NB4 (cell line): ENCODE measurements at regions not wholly inside any gene's neighbourhood (a gene's known extent, or its start where the extent isn't known, plus 50 kb on each side); places are given as distances from the start of the nearest gene placed in this dataset.

Experiments used
- MYC ChIP-seq: IDR thresholded peaks from 2 replicates; pipeline ENCODE4 v1.6.1; 2011; ENCODE audit warnings: low read depth, low read length
- POLR2A ChIP-seq: IDR thresholded peaks from 2 replicates; pipeline ENCODE4 v1.6.1; 2011; ENCODE audit warnings: mild to moderate bottlenecking; ENCODE audit not compliant: insufficient read length; ENCODE audit errors: extremely low read depth
- TF ChIP-seq, protein P1 (sequence below): IDR thresholded peaks from one replicate; pipeline ENCODE4 v1.5.1; 2012; ENCODE audit warnings: low read depth, low read length
- TF ChIP-seq, protein P2 (sequence below): IDR thresholded peaks from 2 replicates; pipeline ENCODE4 v1.6.1; 2011; ENCODE audit warnings: low read depth, low read length

DNA sequence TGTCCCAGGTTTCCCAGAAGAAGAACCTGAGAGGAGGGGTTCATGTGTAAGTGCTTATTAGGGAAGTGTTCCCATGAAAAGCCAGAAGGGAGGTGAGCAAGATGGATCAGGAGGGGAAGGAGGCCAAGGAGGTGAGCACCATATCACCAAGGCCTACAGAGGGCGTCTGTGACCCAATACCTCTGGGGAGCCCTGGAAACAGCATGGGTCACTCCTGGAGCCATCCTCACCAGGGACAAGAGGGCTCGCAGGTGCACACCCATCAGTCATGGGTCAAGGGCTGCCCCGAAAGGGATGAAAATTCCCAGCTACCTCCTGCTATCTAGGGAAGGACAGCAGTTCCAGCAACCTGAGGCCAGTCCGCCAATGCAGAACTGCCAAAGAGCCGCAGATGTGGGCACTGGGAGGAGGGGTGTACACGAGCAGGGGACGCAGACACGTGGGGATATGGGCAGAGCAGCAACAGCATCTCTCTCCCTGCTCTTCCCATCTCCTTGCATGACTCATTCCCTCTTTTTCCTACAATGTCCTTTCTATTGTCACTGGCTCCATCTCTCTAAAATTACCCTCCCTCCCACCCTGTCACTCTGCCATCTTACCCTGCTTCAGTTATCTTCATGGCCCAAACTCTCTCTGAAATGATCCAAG, 167.6 kb upstream of the FSTL4 start:
- no peak for TF ChIP-seq POLR2A
- TF ChIP-seq, protein P1, sequence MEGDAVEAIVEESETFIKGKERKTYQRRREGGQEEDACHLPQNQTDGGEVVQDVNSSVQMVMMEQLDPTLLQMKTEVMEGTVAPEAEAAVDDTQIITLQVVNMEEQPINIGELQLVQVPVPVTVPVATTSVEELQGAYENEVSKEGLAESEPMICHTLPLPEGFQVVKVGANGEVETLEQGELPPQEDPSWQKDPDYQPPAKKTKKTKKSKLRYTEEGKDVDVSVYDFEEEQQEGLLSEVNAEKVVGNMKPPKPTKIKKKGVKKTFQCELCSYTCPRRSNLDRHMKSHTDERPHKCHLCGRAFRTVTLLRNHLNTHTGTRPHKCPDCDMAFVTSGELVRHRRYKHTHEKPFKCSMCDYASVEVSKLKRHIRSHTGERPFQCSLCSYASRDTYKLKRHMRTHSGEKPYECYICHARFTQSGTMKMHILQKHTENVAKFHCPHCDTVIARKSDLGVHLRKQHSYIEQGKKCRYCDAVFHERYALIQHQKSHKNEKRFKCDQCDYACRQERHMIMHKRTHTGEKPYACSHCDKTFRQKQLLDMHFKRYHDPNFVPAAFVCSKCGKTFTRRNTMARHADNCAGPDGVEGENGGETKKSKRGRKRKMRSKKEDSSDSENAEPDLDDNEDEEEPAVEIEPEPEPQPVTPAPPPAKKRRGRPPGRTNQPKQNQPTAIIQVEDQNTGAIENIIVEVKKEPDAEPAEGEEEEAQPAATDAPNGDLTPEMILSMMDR: peak; percentile 30
- TF ChIP-seq, protein P2, sequence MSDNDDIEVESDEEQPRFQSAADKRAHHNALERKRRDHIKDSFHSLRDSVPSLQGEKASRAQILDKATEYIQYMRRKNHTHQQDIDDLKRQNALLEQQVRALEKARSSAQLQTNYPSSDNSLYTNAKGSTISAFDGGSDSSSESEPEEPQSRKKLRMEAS: no peak
- no peak for TF ChIP-seq MYC
